Spleen (tissue), 11 donors: ENCODE measurements at regions not wholly inside any gene's neighbourhood (a gene's known extent, or its start where the extent isn't known, plus 50 kb on each side); places are given as distances from the start of the nearest gene placed in this dataset.
"Not testable (repeated sequence)": the region's sequence is repeated elsewhere in the genome, so short reads cannot be mapped to it uniquely, and the experiment has no call there.

ENCODE experiments used
- DNase-seq: peaks from one replicate; pipeline ENCODE4 v3.0.0-alpha.2; 2020
- H3K27ac ChIP-seq, 8 donors: fragments of 200-600 bp; sonication (generic) in 7 of 8; 1 replicate in 4 of 8; 2 replicates in 4 of 8; pipeline versions ENCODE4 v1.5.0 to v1.8.0; 2016 to 2021; ENCODE audit warnings: inconsistent platforms in 4 of 8, mild to moderate bottlenecking in 4 of 8, moderate library complexity in 1 of 8
- H3K27me3 ChIP-seq, 7 donors: fragments of 200-600 bp; sonication (generic) in 6 of 7; replicated peaks in 1 of 7; 1 replicate in 4 of 7; 2 replicates in 3 of 7; pipeline versions ENCODE4 v1.5.0 to v1.8.0; 2016 to 2021; ENCODE audit warnings: inconsistent platforms in 3 of 7, mild to moderate bottlenecking in 1 of 7
- H3K36me3 ChIP-seq, 6 donors: fragments of 200-600 bp; sonication (generic) in 5 of 6; 1 replicate in 4 of 6; 2 replicates in 2 of 6; pipeline versions ENCODE4 v1.5.0 to v1.8.0; 2016 to 2021; ENCODE audit warnings: inconsistent platforms in 2 of 6
- H3K4me1 ChIP-seq, 6 donors: fragments of 200-600 bp; sonication (generic) in 5 of 6; 1 replicate in 3 of 6; 2 replicates in 3 of 6; pipeline versions ENCODE4 v1.5.0 to v1.8.0; 2016 to 2021; ENCODE audit warnings: inconsistent platforms in 3 of 6
- H3K4me3 ChIP-seq, 8 donors: fragments of 200-600 bp; sonication (generic) in 7 of 8; 1 replicate in 4 of 8; 2 replicates in 4 of 8; pipeline versions ENCODE4 v1.5.0 to v1.8.0; 2016 to 2021; ENCODE audit warnings: inconsistent platforms in 4 of 8, mild to moderate bottlenecking in 4 of 8, moderate library complexity in 2 of 8
- H3K9me3 ChIP-seq, 8 donors: fragments of 200-600 bp; sonication (generic) in 7 of 8; 1 replicate in 4 of 8; 2 replicates in 4 of 8; pipeline versions ENCODE4 v1.5.0 to v1.8.0; 2016 to 2021; ENCODE audit warnings: inconsistent platforms in 4 of 8
- CTCF ChIP-seq, 11 experiments: fragments of 200-600 bp in 7 of 11; fragments of 450-650 bp in 4 of 11; sonication (generic) in 4 of 11; IDR thresholded peaks in 8 of 11; conservative IDR thresholded peaks in 3 of 11; 1 replicate in 7 of 11; 2 replicates in 4 of 11; pipeline versions ENCODE4 v1.4.0 to v1.8.0; 2016 to 2021; ENCODE audit warnings: antibody characterized with exemption in 11 of 11, inconsistent platforms in 4 of 11, mild to moderate bottlenecking in 1 of 11
- POLR2A ChIP-seq, 3 donors: fragments of 450-650 bp; IDR thresholded peaks; one replicate each; pipeline ENCODE4 v1.5.1; 2017; ENCODE audit warnings: antibody characterized with exemption in 3 of 3, mild to moderate bottlenecking in 1 of 3
- POLR2AphosphoS5 ChIP-seq, 3 donors: sonication (generic); formaldehyde crosslinking; IDR thresholded peaks; one replicate each; pipeline ENCODE4 v1.5.1; 2017; ENCODE audit warnings: antibody characterized with exemption in 3 of 3
- WGBS, 5 donors: extraction: QIAGEN DNeasy Blood & Tissue Kit in 3 of 5; methylation state at CpG; one replicate each; pipeline versions ENCODE4 v1.1.5 to v1.1.7; 2013 to 2018; 5-methylcytosine and 5-hydroxymethylcytosine counted together
- intact Hi-C: fragments of 100-400 bp; cut with DNase I; formaldehyde crosslinking; loops from one replicate; pipeline ENCODE4 v1.15.0; 2023; ENCODE audit warnings: low total_unique reads
- donor health status: healthy with polysubstance abuse.
- donor health status: DM: no; HTN: no; CAD: no; lungs with moderate emphysema.
- donor health status: DM: no; HTN: no; CAD: no.
- donor health status: Bipolar disorder and iron deficiency.
- donor health status: healthy.
- donor health status: DM: no; HTN: no; CAD: no.
- donor health status: DM: yes; HTN: yes; CAD: no.

DNA sequence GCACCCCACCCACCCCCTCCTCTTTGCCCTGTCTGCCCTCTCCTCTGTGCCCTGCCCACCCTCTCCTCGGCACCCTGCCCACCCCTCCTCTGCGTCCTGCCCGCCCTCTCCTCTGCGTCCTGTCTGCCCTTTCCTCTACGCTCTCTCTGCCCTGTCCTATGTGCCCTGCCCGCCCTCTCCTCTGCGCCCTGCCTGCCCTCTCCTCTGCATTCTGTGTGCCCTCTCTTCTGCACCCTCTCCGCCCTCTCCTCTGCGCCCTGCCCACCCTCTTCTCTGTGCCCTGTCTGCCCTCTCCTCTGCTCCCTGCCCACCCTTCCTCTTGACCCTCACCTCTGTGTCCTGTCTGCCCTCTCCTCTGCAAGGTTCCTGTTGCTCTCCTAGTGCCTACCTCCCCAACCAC lies 233.6 kb downstream of the SMAD2 start:
- 71 to 81% (median 77%) methylated on average over 9 of the region's 9 CpGs for WGBS, 5 donors
- intact Hi-C loops, result no loop called here
- no peak for TF ChIP-seq CTCF (IDR thresholded peaks at IDR 0.05 in 8 of 11, conservative IDR thresholded peaks at IDR 0.05 in 3 of 11)
- TF ChIP-seq POLR2A (IDR thresholded peaks at IDR 0.05), result no peak
- TF ChIP-seq POLR2AphosphoS5 (IDR thresholded peaks at IDR 0.05), result no peak
- Histone ChIP-seq H3K9me3 (no peaks in the 10 kb centered on the region), H3K4me3 (no peak overlapping the region), H3K27ac (no peak overlapping the region), H3K27me3 (peaks cover 0 to 7% (median 0%) of the 10 kb centered on the region in 7 donors), H3K36me3 (no peaks in the 10 kb centered on the region), H3K4me1 (no peaks in the 10 kb centered on the region)
- no peak for DNase-seq

DNA sequence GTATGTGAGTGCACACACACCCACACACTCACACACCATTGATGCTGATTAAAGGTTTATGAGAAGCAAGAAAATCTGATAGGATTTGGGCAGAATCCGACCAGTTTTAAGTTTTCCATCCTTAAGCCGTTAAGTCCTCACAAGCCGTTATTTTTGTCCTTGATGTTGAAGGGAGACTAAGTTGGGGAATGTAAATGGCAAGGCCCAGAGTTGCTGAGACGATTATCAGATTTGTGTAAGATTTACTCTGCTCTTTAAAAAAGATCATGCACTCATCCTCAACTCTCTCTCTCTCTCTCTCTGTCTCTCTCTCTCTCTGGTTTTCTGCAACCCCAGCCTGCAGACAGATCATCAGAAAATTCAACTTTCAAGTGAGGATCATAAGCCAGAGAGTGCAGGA lies 238.8 kb downstream of the SMAD2 start:
- Histone ChIP-seq H3K4me1 (no peaks in the 10 kb centered on the region), H3K27me3 (peaks cover 0 to 6% (median 0%) of the 10 kb centered on the region in 7 donors), H3K4me3 (no peak overlapping the region), H3K27ac (no peak overlapping the region), H3K36me3 (no peaks in the 10 kb centered on the region), H3K9me3 (no peaks in the 10 kb centered on the region)
- intact Hi-C loops, result no loop called here
- no peak for DNase-seq
- TF ChIP-seq POLR2A (IDR thresholded peaks at IDR 0.05) (no peak), POLR2AphosphoS5 (IDR thresholded peaks at IDR 0.05) (no peak)
- WGBS, 5 donors, result 74 to 87% (median 81%) methylated on average over 4 of the region's 4 CpGs

DNA sequence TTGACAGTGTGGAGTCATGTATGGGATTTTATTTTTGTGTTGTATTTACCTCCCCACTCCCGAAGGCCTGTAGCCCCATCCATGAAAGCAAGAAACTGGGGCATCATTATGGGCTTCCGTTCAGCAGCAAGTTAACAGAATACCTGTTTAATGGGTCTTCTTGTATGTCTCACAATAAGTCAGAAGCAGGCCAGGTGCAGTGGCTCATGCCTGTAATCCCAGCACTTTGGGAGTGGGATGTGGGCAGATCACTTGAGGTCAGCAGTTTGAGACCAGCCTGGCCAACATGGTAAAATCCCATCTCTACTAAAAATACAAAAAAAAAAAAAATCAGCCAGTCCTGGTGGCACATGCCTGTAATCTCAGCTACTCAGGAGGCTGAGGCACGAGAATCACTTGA lies 239.7 kb downstream of the SMAD2 start:
- H3K36me3 ChIP-seq, H3K4me3 ChIP-seq, H3K4me1 ChIP-seq, H3K9me3 ChIP-seq, H3K27me3 ChIP-seq, DNase-seq, H3K27ac ChIP-seq, intact Hi-C loops: not testable (repeated sequence)
- 77 to 93% (median 83%) methylated on average over 3 of the region's 3 CpGs for WGBS, 5 donors

GRCh38 chr18:47689371-47689770 lies 241.1 kb downstream of the SMAD2 start:
- Histone ChIP-seq H3K27ac (no peak overlapping the region), H3K4me3 (no peak overlapping the region), H3K9me3 (no peaks in the 10 kb centered on the region), H3K27me3 (no peaks in the 10 kb centered on the region), H3K4me1 (no peaks in the 10 kb centered on the region), H3K36me3 (no peaks in the 10 kb centered on the region)
- intact Hi-C loops, result no loop called here
- WGBS, 5 donors, result 31 to 86% (median 45%) methylated on average over 3 of the region's 3 CpGs
- no peak for DNase-seq
- no peak for TF ChIP-seq POLR2A (IDR thresholded peaks at IDR 0.05)
- no peak for TF ChIP-seq POLR2AphosphoS5 (IDR thresholded peaks at IDR 0.05)
- TF ChIP-seq CTCF (IDR thresholded peaks at IDR 0.05 in 8 of 11, conservative IDR thresholded peaks at IDR 0.05 in 3 of 11), result no peak

DNA sequence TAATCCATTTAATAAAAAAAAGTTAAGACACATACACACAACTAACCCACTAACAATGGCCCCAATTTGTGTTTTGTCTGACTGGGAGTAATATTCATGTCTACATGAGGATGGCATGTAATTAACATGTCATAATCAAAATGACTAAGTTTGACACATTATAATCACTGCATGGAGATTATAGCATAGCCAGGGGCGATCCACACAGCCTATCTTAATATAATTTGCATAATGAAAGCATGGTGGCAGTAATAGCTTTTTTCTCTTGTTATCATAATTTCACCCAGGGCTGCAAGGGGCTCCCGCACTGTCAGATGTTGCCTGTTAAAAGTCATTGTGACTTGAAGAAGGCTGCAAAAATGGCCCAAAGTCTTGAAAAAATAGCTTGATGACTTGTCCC lies 243.7 kb downstream of the SMAD2 start:
- no peaks in the 10 kb centered on the region for H3K27me3 ChIP-seq
- no peak overlapping the region for H3K4me3 ChIP-seq
- WGBS, 5 donors, result 73 to 82% (median 75%) methylated on average over 2 of the region's 2 CpGs
- H3K36me3 ChIP-seq, result no peaks in the 10 kb centered on the region
- H3K9me3 ChIP-seq, result no peaks in the 10 kb centered on the region
- H3K4me1 ChIP-seq, result no peaks in the 10 kb centered on the region
- H3K27ac ChIP-seq, result no peak overlapping the region
- no peak for DNase-seq
- TF ChIP-seq POLR2AphosphoS5 (IDR thresholded peaks at IDR 0.05) (no peak), CTCF (IDR thresholded peaks at IDR 0.05 in 8 of 11, conservative IDR thresholded peaks at IDR 0.05 in 3 of 11) (no peak), POLR2A (IDR thresholded peaks at IDR 0.05) (no peak)
- intact Hi-C loops, result no loop called here
